ENCODE measurements at regions not wholly inside any gene's neighbourhood (a gene's known extent, or its start where the extent isn't known, plus 50 kb on each side); places are given as distances from the start of the nearest gene placed in this dataset.

- peak; percentile 98 for DNase-seq (ENCODE audit: low read depth)
- H3K4me3 ChIP-seq (ENCODE audit: low read length), result no peak overlapping the region
- TF ChIP-seq CTCF (IDR thresholded peaks at IDR 0.05; ENCODE audit: insufficient read depth, low read depth, low read length, missing control alignments), result no peak
These were observed 110.6 kb upstream of the FER start for GRCh38 chr5:108637134-108637533.

GRCh38 chr5:108636135-108636853 is 111.4 kb upstream of the FER start:
- no peak for TF ChIP-seq CTCF (IDR thresholded peaks at IDR 0.05; ENCODE audit: insufficient read depth, low read depth, low read length, missing control alignments)
- no peak for DNase-seq (ENCODE audit: low read depth)
- no peak overlapping the region for H3K4me3 ChIP-seq (ENCODE audit: low read length)

- TF ChIP-seq CTCF (IDR thresholded peaks at IDR 0.05; ENCODE audit: insufficient read depth, low read depth, low read length, missing control alignments), result no peak
- DNase-seq (ENCODE audit: low read depth), result no peak
- no peak overlapping the region for H3K4me3 ChIP-seq (ENCODE audit: low read length)
These were observed 112.9 kb upstream of the FER start for GRCh38 chr5:108634617-108635288.

- no peak for DNase-seq (ENCODE audit: low read depth)
- H3K4me3 ChIP-seq (ENCODE audit: low read length), result no peak overlapping the region
- TF ChIP-seq CTCF (IDR thresholded peaks at IDR 0.05; ENCODE audit: insufficient read depth, low read depth, low read length, missing control alignments), result no peak
These were observed 113.6 kb upstream of the FER start for GRCh38 chr5:108634010-108634616.

- TF ChIP-seq CTCF (IDR thresholded peaks at IDR 0.05; ENCODE audit: insufficient read depth, low read depth, low read length, missing control alignments), result no peak
- DNase-seq (ENCODE audit: low read depth), result no peak
- no peak overlapping the region for H3K4me3 ChIP-seq (ENCODE audit: low read length)
These were observed 117.7 kb upstream of the FER start for GRCh38 chr5:108629779-108630528.

GRCh38 chr5:108625654-108626053 is 122.0 kb upstream of the FER start:
- no peak for DNase-seq (ENCODE audit: low read depth)
- no peak for TF ChIP-seq CTCF (IDR thresholded peaks at IDR 0.05; ENCODE audit: insufficient read depth, low read depth, low read length, missing control alignments)
- no peak overlapping the region for H3K4me3 ChIP-seq (ENCODE audit: low read length)
